GM18502 (cell line): ENCODE measurements at regions not wholly inside any gene's neighbourhood (a gene's known extent, or its start where the extent isn't known, plus 50 kb on each side); places are given as distances from the start of the nearest gene placed in this dataset.
"Not testable (repeated sequence)": the region's sequence is repeated elsewhere in the genome, so short reads cannot be mapped to it uniquely, and the experiment has no call there.

Experiments used
- ATAC-seq: cut with Tn5 transposase; IDR thresholded peaks from one replicate; pipeline ENCODE4 v1.9.1; 2021; ENCODE audit warnings: mild to moderate bottlenecking; ENCODE audit not compliant: unreplicated experiment, poor library complexity

DNA sequence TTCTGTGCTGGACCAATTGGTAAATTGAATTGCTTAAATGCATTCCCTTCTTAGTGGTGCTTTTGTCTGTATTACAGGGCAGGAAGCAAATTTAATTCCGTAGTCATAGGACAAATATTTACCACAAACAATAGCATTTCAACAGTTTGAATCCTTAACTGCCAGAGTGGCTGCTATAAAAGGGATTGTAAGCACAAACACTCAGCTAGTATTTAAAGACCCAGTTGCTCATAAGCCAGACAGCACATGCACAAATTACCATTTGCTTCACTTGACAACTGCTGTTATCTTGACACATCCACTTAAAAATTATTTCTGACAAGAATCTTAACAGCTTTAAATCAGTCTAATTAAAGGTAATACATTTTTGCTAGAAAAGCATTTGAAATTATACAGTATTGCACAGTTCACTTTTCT, 490.2 kb upstream of the ADAMTS9 start:
- ATAC-seq = no peak

DNA sequence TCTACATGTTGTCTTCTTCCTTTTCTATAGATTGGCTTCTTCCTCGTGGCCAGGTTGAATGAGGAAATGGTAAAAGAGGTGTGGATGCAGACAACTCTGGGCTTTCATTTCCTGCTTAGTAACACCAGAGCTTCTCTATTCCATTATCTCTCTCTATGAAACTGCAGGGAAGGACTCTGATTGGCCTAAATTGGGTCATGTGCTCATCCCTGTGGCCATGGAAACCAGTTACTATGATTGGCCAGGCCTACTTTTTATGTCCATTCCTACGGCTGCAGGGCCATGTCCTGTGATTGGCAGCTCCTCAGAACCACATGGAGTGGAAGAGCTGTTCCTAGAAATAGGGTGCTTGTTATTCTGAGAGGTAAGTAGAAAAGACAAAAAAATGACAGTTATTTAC, 486.9 kb upstream of the ADAMTS9 start:
- ATAC-seq = no peak

- ATAC-seq = no peak
These were observed 486.0 kb upstream of the ADAMTS9 start for GRCh38 chr3:65173841-65174240.

DNA sequence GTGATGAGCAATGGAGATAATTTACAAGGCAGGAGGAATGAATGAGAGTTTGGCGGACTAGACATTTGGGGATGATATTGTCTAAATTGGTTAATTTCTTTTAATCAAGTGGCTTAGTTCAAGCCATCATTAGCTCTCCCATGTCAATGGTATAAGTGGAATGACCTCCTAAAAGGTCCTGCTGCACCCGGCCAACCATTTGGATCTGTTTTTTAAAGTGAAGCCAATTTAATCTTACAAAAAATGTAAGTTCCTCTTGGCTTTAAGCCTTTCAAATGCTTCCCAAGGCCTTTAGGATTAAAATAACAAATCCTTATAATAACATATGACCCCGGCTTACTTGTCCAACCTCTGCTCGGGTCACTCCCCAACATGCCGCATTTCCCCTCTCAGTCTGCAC, 484.4 kb upstream of the ADAMTS9 start:
- no peak for ATAC-seq

DNA sequence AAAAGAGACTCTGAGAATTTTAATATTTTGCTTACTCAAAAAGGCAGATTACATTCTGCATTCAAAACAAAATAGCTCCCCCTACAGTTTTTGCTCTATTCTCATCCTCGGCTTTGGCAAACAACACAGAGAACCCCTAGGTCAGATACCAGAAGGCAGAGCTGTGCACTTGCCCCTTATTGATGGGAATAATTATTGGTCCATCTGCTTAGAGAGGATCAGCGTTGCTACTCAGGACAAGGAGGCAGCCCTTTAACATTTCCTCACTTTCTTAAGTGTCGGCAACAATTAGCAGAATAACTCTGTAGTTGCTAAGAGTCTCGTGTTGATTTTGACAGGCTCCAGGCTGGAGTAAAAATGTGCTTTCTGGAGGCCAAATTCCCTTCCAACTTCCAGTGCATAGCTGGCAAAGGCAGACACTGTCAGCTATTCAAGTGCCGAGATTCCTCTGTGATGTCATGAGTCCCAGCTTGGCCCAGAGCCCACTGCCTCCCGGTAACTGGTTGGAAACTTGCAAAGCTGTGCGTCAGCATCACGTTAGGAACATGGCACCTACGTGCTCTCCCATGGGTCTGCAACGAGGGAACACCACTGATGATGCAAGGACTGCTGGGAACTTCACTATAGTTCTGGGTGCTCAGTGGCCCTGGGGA, 482.7 kb upstream of the ADAMTS9 start:
- no peak for ATAC-seq

DNA sequence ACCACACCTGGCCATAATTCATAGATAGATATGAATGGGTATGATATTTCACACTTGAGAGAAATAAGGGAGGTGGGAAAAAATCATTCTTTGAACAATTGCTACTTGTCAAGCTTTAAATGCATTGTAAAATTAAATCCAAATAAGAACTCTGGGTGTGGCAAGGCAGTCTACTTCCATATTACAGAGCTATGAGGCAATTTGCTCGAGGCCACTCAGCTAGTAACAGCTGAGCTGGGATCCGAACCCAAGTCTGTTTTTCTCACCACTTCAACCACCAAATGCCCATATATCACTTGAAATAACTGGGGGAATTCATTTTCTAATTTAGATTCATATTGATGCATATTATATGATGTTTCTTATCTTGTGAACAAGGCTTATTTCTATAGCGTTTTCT, 482.2 kb upstream of the ADAMTS9 start:
- no peak for ATAC-seq

DNA sequence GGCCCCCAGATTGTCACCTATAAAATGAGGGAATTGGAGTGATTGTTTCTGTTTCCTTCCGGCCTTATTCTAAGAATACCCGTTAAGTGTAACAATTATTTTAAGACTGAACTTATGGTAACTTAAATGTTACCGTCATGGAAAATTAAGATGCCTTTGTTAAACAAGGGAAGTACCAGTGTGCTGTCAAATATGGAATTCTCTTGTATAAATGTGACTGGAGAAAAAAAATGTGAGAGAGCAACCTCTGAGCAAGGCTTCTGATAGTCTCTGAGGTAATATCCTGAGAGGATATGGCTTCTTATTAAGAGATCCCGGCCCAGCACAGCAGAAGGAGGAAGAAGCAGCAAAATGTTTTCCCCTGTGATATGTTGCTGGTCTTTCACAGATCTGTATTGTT, 480.7 kb upstream of the ADAMTS9 start:
- no peak for ATAC-seq

DNA sequence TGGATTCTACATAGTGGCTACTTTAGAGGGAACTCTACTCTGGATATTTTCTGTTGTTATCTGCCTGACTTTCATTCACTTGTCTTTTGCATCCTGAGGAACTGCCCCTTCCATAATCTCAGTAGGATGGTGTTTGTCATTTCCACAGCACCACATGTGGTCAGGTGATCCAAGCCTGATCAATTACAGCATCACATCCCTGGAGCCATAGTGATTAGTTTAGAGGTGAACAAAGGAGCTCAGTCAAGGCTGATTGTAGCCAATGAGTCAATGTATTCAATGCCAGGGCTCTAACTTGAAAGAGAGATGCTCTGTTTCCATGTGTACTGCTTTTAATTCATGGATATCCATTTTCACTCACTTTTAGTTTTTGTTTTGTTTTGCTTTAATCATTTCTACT, 478.7 kb upstream of the ADAMTS9 start:
- ATAC-seq = no peak

GRCh38 chr3:65158023-65158422, 470.2 kb upstream of the ADAMTS9 start:
- no peak for ATAC-seq

DNA sequence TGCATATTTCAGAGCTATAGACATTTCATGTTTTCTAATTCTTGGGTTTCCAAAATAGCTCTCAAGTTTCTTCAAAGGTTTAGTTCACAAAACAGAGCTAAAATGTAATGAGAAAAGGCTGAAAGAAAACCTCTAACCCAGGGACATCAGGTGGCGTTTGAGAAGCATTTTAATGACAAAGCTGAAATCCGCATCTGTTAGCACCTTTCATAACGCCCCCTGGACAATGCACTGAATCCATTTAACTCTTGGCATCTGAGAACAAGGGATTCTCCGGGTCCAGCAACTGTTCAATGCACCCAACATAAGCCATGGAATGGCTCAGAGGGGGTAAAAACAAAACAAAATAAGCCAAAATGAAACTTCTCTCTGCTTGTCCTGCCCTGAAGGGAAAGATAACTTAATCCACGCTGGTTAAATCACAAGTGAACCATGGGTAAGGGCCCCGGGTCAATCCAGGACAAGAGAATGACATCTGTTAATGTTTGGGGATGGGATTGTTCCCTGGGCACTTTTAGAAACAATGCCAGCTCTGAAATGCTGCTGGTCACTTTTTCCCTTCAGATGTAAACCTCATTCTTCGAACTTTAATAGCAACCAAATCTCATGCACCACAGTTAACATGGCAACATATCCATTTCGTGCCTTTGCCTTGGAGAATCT, 466.2 kb upstream of the ADAMTS9 start:
- ATAC-seq = no peak

GRCh38 chr3:65151666-65152065, 463.9 kb upstream of the ADAMTS9 start:
- no peak for ATAC-seq

DNA sequence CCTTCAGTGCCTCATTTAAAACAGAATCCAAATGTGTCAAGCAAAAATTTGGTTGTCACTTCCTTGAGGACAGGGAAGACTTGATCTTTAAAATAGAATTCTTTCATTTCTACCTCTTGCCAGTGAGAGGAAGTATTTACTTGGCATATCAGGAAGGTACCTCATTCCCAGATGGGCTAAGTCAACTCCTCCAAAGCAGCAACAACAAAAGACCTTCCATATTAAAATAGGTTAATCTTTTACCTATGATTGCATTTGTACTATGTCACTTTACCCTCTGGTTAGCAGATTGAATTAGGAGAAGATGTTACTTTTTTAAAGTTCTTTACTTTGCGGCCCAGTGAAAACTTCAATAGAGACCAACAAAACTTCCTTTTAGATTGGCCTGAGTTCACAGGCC, 462.1 kb upstream of the ADAMTS9 start:
- ATAC-seq = no peak

- ATAC-seq = no peak
These were observed 460.9 kb upstream of the ADAMTS9 start for GRCh38 chr3:65148687-65149086.

- ATAC-seq = no peak
These were observed 458.4 kb upstream of the ADAMTS9 start for GRCh38 chr3:65146179-65146578.

DNA sequence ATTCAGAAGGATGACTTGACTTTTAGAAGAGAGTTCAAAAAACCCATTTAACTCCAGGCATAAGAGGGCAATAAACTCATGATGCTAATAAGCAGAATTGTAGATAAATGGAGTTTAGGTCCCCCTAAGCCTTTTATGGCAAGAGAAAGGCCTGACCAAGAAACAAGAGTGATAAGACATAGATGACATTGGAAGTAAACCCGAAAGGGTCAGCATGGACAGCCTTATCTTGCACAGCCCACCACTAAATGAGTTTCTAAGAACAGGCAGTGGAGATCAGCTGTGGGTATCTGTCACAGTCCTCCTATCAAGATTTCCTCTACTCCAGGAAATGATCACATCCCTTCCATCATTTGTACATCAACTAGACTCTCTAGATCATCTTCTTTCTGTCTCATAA, 457.9 kb upstream of the ADAMTS9 start:
- no peak for ATAC-seq

GRCh38 chr3:65144791-65145351, 457.1 kb upstream of the ADAMTS9 start:
- no peak for ATAC-seq

DNA sequence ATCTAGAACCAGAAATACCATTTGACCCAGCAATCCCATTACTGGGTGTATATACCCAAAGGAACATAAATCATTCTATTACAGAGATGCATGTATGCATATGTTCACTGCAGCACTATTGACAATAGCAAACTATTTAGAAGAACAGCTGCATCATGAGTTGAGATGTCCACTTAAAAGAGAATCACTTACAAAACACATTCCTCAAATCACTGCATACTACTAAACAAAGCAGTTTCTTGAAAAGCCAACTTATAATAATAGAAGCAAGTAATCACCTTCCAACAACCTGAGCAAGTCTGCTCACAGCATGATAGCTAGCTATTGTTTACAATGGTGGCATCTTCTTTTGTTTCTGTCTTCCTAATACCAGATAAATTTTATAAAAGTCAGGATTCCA, 454.7 kb upstream of the ADAMTS9 start:
- ATAC-seq = no peak

- no peak for ATAC-seq
These were observed 450.8 kb upstream of the ADAMTS9 start for GRCh38 chr3:65138556-65138955.

- ATAC-seq = not testable (repeated sequence)
These were observed 446.0 kb upstream of the ADAMTS9 start for GRCh38 chr3:65133752-65134151.

- ATAC-seq = no peak
These were observed 443.0 kb upstream of the ADAMTS9 start for GRCh38 chr3:65130782-65131181.

GRCh38 chr3:65128346-65128745, 440.5 kb upstream of the ADAMTS9 start:
- no peak for ATAC-seq
